Panc1 (cell line): ENCODE measurements at regions not wholly inside any gene's neighbourhood (a gene's known extent, or its start where the extent isn't known, plus 50 kb on each side); places are given as distances from the start of the nearest gene placed in this dataset.

Source experiments
- ATAC-seq: fragments of 200-7000 bp; cut with Tn5 transposase; 2 replicates; pipeline ENCODE4 v1.9.1; 2020; ENCODE audit warnings: mild to moderate bottlenecking, moderate library complexity
- BruUV-seq: library from RNA; stranded (reverse); fragments of 400-500 nt; replicated peaks from 2 replicates; lab custom pipeline; 2021; lab: Mats Ljungman, UMichigan
- CTCF ChIA-PET: fragments of 300-600 bp; sonication (Branson Sonifier 250); formaldehyde crosslinking; loops from one replicate; lab custom pipeline; 2022; ENCODE audit warnings: antibody characterized with exemption; lab: Charles Lee
- POLR2A ChIA-PET: fragments of 300-600 bp; sonication (Branson Sonifier 250); formaldehyde crosslinking; loops from one replicate; lab custom pipeline; 2022; ENCODE audit warnings: antibody characterized with exemption; lab: Charles Lee
- DNase-seq: peaks from one replicate; pipeline ENCODE4 v3.0.0-alpha.2; 2010; ENCODE audit warnings: low read depth, low spot score
- H3K27ac ChIP-seq: 2 replicates; pipeline ENCODE4 v1.5.1; 2011; ENCODE audit warnings: mild to moderate bottlenecking, low read length, inconsistent platforms
- H3K27me3 ChIP-seq: fragments of 200-500 bp; sonication (Bioruptor generic); 2 replicates; pipeline ENCODE4 v1.6.0; 2014; ENCODE audit warnings: low read length, inconsistent platforms; ENCODE audit not compliant: control insufficient read depth, insufficient read depth
- H3K36me3 ChIP-seq: fragments of 200-500 bp; sonication (Bioruptor generic); 2 replicates; pipeline ENCODE4 v1.5.1; 2014; ENCODE audit warnings: inconsistent platforms, mild to moderate bottlenecking, low read length, moderate library complexity; ENCODE audit not compliant: control insufficient read depth, insufficient read depth
- H3K4me1 ChIP-seq: 2 replicates; pipeline ENCODE4 v1.5.1; 2011; ENCODE audit warnings: inconsistent platforms, mild to moderate bottlenecking, low read length, moderate library complexity; ENCODE audit not compliant: control insufficient read depth, insufficient read depth
- H3K4me3 ChIP-seq, 2 experiments: 2 replicates each; pipeline ENCODE4 v1.5.1; 2011 to 2012; ENCODE audit warnings: low read depth in 2 of 2, low read length in 2 of 2, mild to moderate bottlenecking in 2 of 2, inconsistent platforms in 1 of 2, moderate library complexity in 1 of 2
- H3K9me3 ChIP-seq: fragments of 200-500 bp; sonication (Bioruptor generic); 2 replicates; pipeline ENCODE4 v1.5.1; 2014; ENCODE audit warnings: low read depth, mild to moderate bottlenecking, inconsistent platforms, low read length, moderate library complexity; ENCODE audit not compliant: control insufficient read depth, insufficient read depth
- POLR2AphosphoS5 ChIP-seq: IDR thresholded peaks from 2 replicates; pipeline ENCODE4 v1.6.1; 2012; ENCODE audit warnings: mild to moderate bottlenecking, low read depth, low read length, moderate library complexity
- SIN3A ChIP-seq: IDR thresholded peaks from 2 replicates; pipeline ENCODE4 v1.6.1; 2012; ENCODE audit warnings: low read depth, mild to moderate bottlenecking, low read length, moderate library complexity, borderline replicate concordance; ENCODE audit not compliant: insufficient read depth
- TCF7L2 ChIP-seq: IDR thresholded peaks from 2 replicates; pipeline ENCODE4 v1.6.1; 2011; ENCODE audit warnings: mild to moderate bottlenecking, low read depth, low read length, inconsistent platforms
- in situ Hi-C: cut with HindIII; loops from 2 replicates; pipeline ENCODE4 v1.10.0; 2016; ENCODE audit warnings: low sequenced_read_pairs, low pct_unique_long_range_greater_than_20kb
- intact Hi-C: fragments of 100-400 bp; cut with micrococcal nuclease; formaldehyde crosslinking; loops from one replicate; pipeline ENCODE4 v1.10.0; 2022; ENCODE audit not compliant: unreplicated experiment
- TF ChIP-seq, protein P1 (sequence below), 2 experiments: IDR thresholded peaks; 2 replicates each; pipeline ENCODE4 v1.6.1; 2011 to 2012; ENCODE audit warnings: low read depth in 2 of 2, control low read depth in 1 of 2, low read length in 1 of 2, mild to moderate bottlenecking in 1 of 2, moderate library complexity in 1 of 2; ENCODE audit not compliant: insufficient read depth in 1 of 2
- TF ChIP-seq, protein P2 (sequence below): fragments of 450-650 bp; IDR thresholded peaks from 2 replicates; pipeline ENCODE4 v1.5.1; 2017; ENCODE audit warnings: mild to moderate bottlenecking

DNA sequence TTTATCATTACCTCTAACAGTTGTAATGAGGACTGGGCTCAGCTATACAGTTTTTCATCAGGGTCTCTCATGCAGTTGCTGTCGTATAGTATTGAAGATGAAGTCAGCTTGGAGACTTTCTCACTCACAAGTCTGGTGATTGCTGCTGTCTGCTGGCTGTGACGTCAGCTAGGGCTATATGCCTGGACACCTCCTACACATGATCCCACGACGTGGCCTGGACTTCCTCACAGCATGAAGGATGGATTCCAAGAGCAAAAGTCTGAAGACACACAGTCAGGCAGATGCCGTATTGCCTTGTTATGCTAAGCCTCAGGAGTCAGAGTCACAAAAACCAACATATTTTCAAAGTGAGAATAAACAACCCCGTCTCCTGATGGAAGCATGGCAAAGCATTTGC is 193.3 kb downstream of the LURAP1L start:
- Histone ChIP-seq H3K4me3 (no peak overlapping the region), H3K4me1 (no peaks in the 10 kb centered on the region), H3K27ac (no peak overlapping the region), H3K27me3 (no peaks in the 10 kb centered on the region), H3K9me3 (no peaks in the 10 kb centered on the region), H3K36me3 (no peaks in the 10 kb centered on the region)
- POLR2A ChIA-PET: no interaction called here
- in situ Hi-C loops (no loop called here), intact Hi-C loops (no loop called here)
- CTCF ChIA-PET: no interaction called here
- ATAC-seq: no peak
- TF ChIP-seq, protein P1, sequence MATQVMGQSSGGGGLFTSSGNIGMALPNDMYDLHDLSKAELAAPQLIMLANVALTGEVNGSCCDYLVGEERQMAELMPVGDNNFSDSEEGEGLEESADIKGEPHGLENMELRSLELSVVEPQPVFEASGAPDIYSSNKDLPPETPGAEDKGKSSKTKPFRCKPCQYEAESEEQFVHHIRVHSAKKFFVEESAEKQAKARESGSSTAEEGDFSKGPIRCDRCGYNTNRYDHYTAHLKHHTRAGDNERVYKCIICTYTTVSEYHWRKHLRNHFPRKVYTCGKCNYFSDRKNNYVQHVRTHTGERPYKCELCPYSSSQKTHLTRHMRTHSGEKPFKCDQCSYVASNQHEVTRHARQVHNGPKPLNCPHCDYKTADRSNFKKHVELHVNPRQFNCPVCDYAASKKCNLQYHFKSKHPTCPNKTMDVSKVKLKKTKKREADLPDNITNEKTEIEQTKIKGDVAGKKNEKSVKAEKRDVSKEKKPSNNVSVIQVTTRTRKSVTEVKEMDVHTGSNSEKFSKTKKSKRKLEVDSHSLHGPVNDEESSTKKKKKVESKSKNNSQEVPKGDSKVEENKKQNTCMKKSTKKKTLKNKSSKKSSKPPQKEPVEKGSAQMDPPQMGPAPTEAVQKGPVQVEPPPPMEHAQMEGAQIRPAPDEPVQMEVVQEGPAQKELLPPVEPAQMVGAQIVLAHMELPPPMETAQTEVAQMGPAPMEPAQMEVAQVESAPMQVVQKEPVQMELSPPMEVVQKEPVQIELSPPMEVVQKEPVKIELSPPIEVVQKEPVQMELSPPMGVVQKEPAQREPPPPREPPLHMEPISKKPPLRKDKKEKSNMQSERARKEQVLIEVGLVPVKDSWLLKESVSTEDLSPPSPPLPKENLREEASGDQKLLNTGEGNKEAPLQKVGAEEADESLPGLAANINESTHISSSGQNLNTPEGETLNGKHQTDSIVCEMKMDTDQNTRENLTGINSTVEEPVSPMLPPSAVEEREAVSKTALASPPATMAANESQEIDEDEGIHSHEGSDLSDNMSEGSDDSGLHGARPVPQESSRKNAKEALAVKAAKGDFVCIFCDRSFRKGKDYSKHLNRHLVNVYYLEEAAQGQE (IDR thresholded peaks at IDR 0.05; ENCODE audit: insufficient read depth in 1 of 2, low read depth in 2 of 2, low read length in 1 of 2): no peak
- TF ChIP-seq POLR2AphosphoS5: no peak
- TF ChIP-seq, protein P2, sequence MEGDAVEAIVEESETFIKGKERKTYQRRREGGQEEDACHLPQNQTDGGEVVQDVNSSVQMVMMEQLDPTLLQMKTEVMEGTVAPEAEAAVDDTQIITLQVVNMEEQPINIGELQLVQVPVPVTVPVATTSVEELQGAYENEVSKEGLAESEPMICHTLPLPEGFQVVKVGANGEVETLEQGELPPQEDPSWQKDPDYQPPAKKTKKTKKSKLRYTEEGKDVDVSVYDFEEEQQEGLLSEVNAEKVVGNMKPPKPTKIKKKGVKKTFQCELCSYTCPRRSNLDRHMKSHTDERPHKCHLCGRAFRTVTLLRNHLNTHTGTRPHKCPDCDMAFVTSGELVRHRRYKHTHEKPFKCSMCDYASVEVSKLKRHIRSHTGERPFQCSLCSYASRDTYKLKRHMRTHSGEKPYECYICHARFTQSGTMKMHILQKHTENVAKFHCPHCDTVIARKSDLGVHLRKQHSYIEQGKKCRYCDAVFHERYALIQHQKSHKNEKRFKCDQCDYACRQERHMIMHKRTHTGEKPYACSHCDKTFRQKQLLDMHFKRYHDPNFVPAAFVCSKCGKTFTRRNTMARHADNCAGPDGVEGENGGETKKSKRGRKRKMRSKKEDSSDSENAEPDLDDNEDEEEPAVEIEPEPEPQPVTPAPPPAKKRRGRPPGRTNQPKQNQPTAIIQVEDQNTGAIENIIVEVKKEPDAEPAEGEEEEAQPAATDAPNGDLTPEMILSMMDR: no peak
- TF ChIP-seq TCF7L2: no peak
- TF ChIP-seq SIN3A: no peak
- BruUV-seq: no TSS peak
- DNase-seq: no peak

DNA sequence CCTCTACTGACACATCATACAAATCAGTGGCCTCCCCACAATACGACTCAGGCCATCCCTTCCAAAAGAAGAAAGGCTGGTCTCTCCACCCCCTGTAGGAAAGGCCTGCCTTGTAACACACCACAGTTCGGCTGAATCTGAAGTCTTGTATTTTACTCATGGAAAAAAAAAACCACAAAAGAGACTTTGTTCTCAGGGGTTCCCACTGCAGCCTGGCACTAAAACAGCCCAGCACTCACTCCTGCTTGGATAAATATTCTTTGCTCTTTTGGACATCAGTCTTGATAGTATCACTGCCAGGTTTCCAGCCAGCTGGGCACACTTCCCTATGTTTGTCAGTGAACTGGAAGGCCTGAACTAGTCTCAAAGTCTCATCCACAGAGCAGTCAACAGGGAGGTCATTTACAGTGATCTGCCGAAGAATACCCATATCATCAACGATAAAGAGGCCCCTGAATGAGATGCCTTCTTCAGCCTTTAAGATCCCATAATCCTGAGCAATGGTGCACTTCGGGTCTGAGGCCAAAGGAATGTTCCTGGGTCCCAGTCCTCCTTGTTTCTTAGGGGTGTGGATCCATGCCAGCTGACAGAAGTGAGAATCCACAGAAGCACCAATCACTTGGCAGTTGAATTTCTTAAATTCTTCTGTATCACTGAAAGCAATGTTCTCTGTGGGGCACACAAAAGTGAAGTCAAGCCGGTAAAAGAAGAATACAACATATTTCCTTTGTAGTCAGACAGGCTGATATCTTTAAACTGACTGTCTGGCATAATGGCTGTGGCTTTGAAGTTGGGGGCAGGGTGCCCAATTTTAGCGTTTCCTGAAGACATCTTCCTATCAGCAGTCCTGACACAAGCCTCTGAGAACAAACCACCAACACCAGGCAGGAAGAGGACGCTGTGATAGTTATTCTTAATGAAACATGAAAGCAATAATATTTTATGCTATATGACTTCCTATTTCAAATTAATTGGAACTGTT is 198.1 kb downstream of the LURAP1L start:
- in situ Hi-C loops: no loop called here
- POLR2A ChIA-PET: no interaction called here
- DNase-seq (no peak), ATAC-seq (no peak)
- no TSS peak for BruUV-seq
- no peak for TF ChIP-seq POLR2AphosphoS5
- Histone ChIP-seq H3K27ac (no peak overlapping the region), H3K4me1 (no peaks in the 10 kb centered on the region), H3K4me3 (no peak overlapping the region), H3K36me3 (no peaks in the 10 kb centered on the region), H3K9me3 (no peaks in the 10 kb centered on the region), H3K27me3 (no peaks in the 10 kb centered on the region)
- CTCF ChIA-PET: no interaction called here
- intact Hi-C loops: no loop called here

DNA sequence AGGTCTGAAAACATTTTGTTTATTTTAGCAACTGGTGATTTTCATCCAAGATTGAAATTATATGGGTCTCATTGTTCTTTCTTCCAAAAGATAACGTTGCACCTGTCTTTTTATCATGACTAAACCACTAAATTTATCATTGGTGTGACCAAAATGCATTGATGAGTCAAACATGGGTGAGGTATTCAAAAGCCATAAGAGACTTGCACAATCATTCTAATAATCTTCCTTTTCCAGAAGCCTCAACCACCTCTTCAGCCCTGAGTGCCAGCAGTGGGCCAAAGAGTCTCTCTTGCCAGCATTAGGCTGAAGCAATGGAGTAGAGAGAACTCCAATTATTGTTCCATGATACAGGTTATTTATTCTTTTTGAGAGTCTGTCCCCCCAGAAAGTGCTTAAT is 198.9 kb downstream of the LURAP1L start:
- Histone ChIP-seq H3K27me3 (no peaks in the 10 kb centered on the region), H3K36me3 (no peaks in the 10 kb centered on the region), H3K4me3 (no peak overlapping the region), H3K27ac (no peak overlapping the region), H3K9me3 (no peaks in the 10 kb centered on the region), H3K4me1 (no peaks in the 10 kb centered on the region)
- POLR2A ChIA-PET: no interaction called here
- no peak for DNase-seq
- intact Hi-C loops (no loop called here), in situ Hi-C loops (no loop called here)
- ATAC-seq: no peak
- TF ChIP-seq, protein P2: no peak
- TF ChIP-seq TCF7L2 (no peak), SIN3A (no peak), POLR2AphosphoS5 (no peak)
- TF ChIP-seq, protein P1 (IDR thresholded peaks at IDR 0.05; ENCODE audit: insufficient read depth in 1 of 2, low read depth in 2 of 2, low read length in 1 of 2): no peak
- CTCF ChIA-PET: no interaction called here
- no TSS peak for BruUV-seq
